ENCODE measurements at regions not wholly inside any gene's neighbourhood (a gene's known extent, or its start where the extent isn't known, plus 50 kb on each side); places are given as distances from the start of the nearest gene placed in this dataset.
"Not testable (repeated sequence)": the region's sequence is repeated elsewhere in the genome, so short reads cannot be mapped to it uniquely, and the experiment has no call there.

DNA sequence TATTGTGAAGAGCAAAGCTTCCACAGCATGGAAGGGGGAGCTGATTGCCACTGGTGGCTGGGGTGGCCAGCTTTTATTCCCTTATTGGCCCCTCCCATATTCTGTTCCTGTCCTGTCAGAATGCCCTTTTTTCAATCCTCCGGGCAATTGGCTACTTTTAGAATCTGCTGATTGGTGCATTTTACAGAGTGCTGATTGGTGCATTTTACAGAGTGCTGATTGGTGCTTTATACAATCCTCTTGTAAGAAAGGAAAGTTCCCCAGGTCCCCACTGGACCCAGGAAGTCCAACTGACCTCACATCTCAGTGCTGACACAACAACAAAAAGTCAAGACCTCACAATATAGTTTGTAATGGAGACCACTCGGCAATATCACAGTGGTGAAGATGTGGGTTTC lies 195.0 kb downstream of the SPATA31A6 start:
- Mint-ChIP-seq H3K4me1 (no peaks in the 10 kb centered on the region), H3K27ac (no peak overlapping the region), H3K4me3 (no peak overlapping the region), H3K36me3 (no peaks in the 10 kb centered on the region), H3K9me3 (peaks cover 3 to 8% of the 10 kb centered on the region in 2 donors), H3K27me3 (no peaks in the 10 kb centered on the region)
- ATAC-seq (replicated peaks) (no peak), DNase-seq (no peak)

- not testable (repeated sequence) for H3K27ac Mint-ChIP-seq; DNase-seq; H3K36me3 Mint-ChIP-seq; H3K4me3 Mint-ChIP-seq; H3K9me3 Mint-ChIP-seq; ATAC-seq (replicated peaks); H3K27me3 Mint-ChIP-seq; H3K4me1 Mint-ChIP-seq
Observed at GRCh38 chr9:42379602-42380001, 196.1 kb downstream of the SPATA31A6 start.

DNA sequence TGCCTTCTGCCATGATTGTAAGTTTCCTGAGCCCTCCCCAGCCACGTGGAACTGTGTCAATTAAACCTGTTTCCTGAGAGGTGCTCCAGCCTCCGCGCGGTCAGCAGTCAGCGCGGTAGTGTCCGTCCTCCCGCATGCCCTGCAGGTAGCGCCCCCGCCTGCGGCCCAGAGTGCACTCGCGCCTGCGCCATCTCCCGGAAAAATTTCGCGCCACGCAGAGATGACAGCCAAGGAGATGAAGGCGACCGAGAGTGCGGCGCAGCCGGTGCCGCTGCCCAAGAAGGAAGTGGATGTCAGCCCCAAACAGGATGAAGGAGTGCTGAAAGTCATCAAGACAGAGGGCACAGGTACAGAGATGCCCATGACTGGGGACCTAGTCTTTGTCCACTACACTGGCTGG lies 201.1 kb downstream of the SPATA31A6 start:
- not testable (repeated sequence) for DNase-seq; H3K4me1 Mint-ChIP-seq; H3K36me3 Mint-ChIP-seq; ATAC-seq (replicated peaks); H3K27ac Mint-ChIP-seq; H3K4me3 Mint-ChIP-seq; H3K9me3 Mint-ChIP-seq; H3K27me3 Mint-ChIP-seq

DNA sequence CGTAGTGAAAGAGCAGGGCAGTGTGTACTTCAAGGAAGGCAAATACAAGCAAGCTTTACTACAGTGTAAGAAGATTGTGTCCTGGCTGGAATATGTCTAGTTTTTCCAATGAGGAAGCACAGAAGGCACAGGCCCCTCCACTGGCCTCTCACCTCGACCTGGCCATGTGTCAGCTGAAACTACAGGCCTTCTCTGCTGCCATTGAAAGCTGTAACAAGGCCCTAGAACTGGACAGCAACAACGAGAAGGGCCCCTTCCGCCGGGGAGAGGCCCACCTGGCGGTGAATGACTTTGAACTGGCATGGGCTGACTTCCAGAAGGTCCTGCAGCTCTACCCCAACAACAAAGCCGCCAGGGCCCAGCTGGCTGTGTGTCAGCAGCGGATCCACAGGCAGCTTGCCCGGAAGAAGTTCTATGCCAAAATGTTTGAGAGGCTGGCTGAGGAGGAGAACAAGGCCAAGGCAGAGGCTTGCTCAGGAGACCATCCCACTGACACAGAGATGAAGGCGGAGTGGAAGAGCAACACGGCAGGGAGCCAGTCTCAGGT lies 202.2 kb downstream of the SPATA31A6 start:
- not testable (repeated sequence) for ATAC-seq (replicated peaks); H3K27me3 Mint-ChIP-seq; H3K4me1 Mint-ChIP-seq; DNase-seq; H3K36me3 Mint-ChIP-seq; H3K27ac Mint-ChIP-seq; H3K9me3 Mint-ChIP-seq; H3K4me3 Mint-ChIP-seq

DNA sequence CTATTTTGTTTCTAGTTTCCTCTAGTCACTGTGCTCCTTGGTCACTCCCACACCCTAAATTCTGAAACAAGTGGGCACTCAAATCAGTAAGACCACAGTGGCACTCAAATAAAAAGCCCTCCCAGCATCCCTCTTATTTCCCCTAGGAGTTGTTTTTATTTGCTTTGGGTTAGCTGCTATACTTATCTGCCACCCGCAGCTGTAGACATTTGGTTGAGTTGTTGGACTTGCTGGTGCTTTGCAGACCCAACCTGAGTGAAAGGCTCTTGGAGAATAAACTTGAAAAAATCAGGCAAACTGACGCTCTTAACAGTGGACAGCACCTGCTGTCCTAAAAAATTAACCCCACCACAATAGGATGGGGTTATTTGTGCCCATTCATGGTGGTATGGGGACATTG lies 203.0 kb downstream of the SPATA31A6 start:
- Mint-ChIP-seq H3K36me3 (no peaks in the 10 kb centered on the region), H3K9me3 (no peaks in the 10 kb centered on the region), H3K4me3 (no peak overlapping the region), H3K27me3 (no peaks in the 10 kb centered on the region), H3K27ac (no peak overlapping the region), H3K4me1 (no peaks in the 10 kb centered on the region)
- DNase-seq (no peak), ATAC-seq (replicated peaks) (no peak)

GRCh38 chr9:42388146-42388690 lies 204.8 kb downstream of the SPATA31A6 start:
- Mint-ChIP-seq H3K4me1 (no peaks in the 10 kb centered on the region), H3K9me3 (no peaks in the 10 kb centered on the region), H3K27me3 (no peaks in the 10 kb centered on the region), H3K4me3 (no peak overlapping the region), H3K27ac (no peak overlapping the region), H3K36me3 (no peaks in the 10 kb centered on the region)
- ATAC-seq (replicated peaks) = peak; percentile 26 to 27
- no peak for DNase-seq

DNA sequence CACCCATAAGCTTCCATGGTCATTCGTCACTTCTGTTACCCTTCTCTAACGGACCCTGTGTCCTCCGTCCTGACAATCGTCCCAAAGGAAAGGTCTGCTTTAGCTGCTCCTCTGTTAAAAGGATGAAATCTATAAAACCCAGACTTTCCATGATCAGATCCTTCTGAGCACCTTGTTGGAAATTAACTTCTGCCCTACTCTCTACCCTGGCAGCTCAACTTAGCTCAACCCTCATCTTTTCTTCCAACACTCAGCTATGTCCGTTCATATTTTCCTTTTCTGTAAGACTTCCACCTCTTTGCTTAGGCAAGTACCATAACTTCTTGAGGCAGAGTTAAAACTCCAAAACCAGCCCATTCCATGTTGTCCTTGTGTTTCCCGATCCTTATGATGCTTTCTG lies 205.4 kb downstream of the SPATA31A6 start:
- ATAC-seq (replicated peaks) = peak in 1 of 2 donors; percentile 32
- no peaks in the 10 kb centered on the region for H3K36me3 Mint-ChIP-seq
- no peaks in the 10 kb centered on the region for H3K4me1 Mint-ChIP-seq
- no peaks in the 10 kb centered on the region for H3K9me3 Mint-ChIP-seq
- no peak for DNase-seq
- H3K4me3 Mint-ChIP-seq = no peak overlapping the region
- no peaks in the 10 kb centered on the region for H3K27me3 Mint-ChIP-seq
- no peak overlapping the region for H3K27ac Mint-ChIP-seq

DNA sequence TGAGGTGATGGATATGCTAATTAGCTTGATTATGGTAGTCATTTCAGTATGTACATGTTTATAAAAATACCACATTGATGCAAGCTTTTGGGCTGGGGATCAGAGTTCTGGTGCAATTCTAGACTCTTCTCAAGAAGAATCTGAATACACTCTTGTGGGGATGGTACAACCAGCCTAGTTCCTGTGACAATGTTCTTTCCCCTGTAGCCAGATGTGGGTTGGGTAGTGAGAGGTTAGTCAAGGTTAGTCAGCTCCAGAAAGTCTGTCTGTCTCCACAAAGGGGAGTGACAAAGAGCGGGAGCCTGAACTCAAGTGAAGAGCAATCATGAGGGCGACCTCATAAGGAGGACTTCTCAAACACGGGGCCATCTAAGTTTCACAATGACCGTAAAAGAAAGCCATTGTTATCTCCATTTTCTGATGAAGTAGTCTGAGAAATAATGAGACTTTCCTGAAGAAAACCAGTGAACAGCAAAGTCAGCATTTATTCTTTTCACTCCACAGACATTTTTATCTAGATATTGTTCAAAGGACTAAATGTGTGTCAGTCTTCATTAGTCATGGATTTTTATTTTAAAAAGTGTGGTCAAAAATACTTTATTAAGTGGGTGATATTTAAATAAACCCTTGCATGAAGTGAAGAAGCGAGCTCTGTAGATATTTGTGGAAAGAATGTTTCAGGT lies 209.5 kb downstream of the SPATA31A6 start:
- ATAC-seq (replicated peaks) = peak in 1 of 2 donors; percentile 27
- H3K9me3 Mint-ChIP-seq = not testable (repeated sequence)

GRCh38 chr9:42396318-42396717 lies 212.9 kb downstream of the SPATA31A6 start:
- no peaks in the 10 kb centered on the region for H3K36me3 Mint-ChIP-seq
- H3K4me3 Mint-ChIP-seq = no peak overlapping the region
- H3K9me3 Mint-ChIP-seq = no peaks in the 10 kb centered on the region
- no peak overlapping the region for H3K27ac Mint-ChIP-seq
- peak in 1 of 2 donors; percentile 27 for ATAC-seq (replicated peaks)
- no peaks in the 10 kb centered on the region for H3K4me1 Mint-ChIP-seq
- no peak for DNase-seq
- H3K27me3 Mint-ChIP-seq = no peaks in the 10 kb centered on the region

More for the DNA sequence above, 209.5 kb downstream of the SPATA31A6 start:
- not testable (repeated sequence) for H3K4me1 Mint-ChIP-seq, H3K27me3 Mint-ChIP-seq, H3K27ac Mint-ChIP-seq, H3K4me3 Mint-ChIP-seq, DNase-seq, H3K36me3 Mint-ChIP-seq

DNA sequence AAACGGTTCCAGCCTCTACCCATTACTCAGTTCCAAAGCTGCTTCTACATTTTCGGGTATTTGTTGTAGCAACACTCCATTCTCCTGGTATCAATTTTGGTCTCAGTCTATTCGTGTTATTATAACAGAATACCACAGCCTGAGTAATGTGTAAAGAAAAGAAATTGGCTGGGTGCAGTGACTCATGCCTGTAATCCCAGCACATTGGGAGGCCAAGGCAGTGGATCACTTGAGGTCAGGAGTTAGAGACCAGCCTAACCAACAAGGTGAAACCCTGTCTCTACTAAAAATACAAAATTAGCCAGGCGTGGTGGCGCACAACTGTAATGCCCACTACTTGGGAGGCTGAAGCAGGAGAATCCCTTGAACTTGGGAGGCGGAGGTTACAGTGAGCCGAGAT lies 213.9 kb downstream of the SPATA31A6 start:
- not testable (repeated sequence) for H3K9me3 Mint-ChIP-seq; DNase-seq; H3K4me3 Mint-ChIP-seq; H3K36me3 Mint-ChIP-seq; H3K27me3 Mint-ChIP-seq; H3K27ac Mint-ChIP-seq; ATAC-seq (replicated peaks); H3K4me1 Mint-ChIP-seq

DNA sequence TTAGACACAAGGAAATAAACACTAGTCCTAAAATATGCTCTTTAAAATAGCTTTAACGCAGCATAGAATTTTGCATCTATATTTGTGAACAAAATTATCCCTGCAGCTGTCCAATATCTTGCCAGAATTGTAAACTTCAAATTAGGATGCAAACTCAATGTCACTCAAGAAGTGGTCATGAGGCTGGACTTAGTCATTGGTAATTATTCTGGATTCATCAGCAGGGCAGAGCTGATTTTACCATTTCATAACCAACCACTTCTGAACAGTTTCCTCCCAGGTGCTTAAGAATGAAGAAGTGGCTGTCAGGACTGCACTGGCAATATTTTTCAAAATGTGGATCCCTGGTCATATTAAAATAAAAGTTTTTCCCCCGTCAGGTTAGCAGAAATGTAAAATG lies 219.5 kb downstream of the SPATA31A6 start:
- H3K4me1 Mint-ChIP-seq; H3K36me3 Mint-ChIP-seq; ATAC-seq (replicated peaks); H3K4me3 Mint-ChIP-seq; H3K27ac Mint-ChIP-seq; DNase-seq; H3K27me3 Mint-ChIP-seq; H3K9me3 Mint-ChIP-seq: not testable (repeated sequence)

DNA sequence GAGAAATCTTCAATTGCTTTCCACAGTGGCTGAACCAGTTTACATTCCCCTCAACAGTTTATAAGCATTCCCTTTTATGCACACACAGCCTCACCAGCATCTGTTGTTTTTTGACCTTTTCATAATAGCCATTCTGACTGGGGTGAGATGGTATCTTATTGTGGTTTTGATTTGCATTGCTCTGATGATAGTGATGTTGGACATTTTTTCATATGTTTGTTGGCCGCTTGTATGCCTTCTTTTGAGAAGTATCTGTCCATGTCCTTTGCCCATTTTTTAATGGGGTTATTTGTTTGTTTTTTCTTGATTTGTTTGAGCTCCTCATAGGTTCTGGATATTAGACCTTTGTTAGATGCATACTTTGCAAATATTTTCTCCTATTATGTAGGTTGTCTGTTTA lies 226.1 kb downstream of the SPATA31A6 start:
- ATAC-seq (replicated peaks); H3K36me3 Mint-ChIP-seq; H3K4me3 Mint-ChIP-seq; H3K4me1 Mint-ChIP-seq; H3K27me3 Mint-ChIP-seq; H3K27ac Mint-ChIP-seq; H3K9me3 Mint-ChIP-seq; DNase-seq: not testable (repeated sequence)

DNA sequence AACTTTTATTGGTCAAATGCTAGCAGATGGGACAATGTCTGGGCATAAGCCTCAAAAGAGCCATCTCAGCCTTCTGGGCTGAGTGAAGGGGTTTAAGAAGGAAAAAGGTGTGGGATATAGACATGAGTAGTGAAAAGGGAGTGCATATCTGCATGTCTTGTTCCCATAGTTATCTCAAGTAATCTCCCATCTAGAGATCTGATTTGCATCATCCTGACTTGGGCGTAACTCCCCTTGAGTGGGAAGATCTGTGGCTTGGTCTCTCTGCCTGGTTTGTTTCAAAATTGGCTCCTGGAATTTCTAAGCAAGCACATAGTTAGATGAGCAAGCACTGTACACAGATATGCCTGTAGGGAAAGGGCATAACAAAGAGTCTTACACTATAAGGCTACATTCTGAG lies 228.9 kb downstream of the SPATA31A6 start:
- not testable (repeated sequence) for H3K27me3 Mint-ChIP-seq; DNase-seq; H3K4me3 Mint-ChIP-seq; H3K27ac Mint-ChIP-seq; ATAC-seq (replicated peaks); H3K4me1 Mint-ChIP-seq; H3K9me3 Mint-ChIP-seq; H3K36me3 Mint-ChIP-seq

DNA sequence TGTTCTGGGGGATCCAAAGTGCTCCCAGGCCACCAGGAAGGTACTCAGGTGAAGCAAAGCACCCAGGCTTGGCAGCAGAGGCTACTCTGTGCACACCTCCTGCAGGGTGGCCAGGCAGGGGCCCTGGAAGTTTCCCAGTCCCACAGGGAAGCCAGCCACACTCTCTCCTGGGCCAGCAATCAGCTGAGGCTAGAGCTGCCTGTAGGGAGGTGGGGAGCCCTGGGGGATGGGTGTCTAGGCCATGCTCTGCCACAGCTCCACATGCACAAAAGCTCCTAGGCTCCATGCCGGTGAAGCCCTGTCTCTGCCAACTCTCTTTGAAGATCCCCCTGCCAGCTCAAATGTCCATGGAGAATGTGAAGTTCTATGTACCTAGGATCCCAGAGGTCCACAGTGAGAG lies 231.4 kb downstream of the SPATA31A6 start:
- H3K27ac Mint-ChIP-seq; H3K4me1 Mint-ChIP-seq; H3K4me3 Mint-ChIP-seq; DNase-seq; H3K9me3 Mint-ChIP-seq; H3K27me3 Mint-ChIP-seq; ATAC-seq (replicated peaks); H3K36me3 Mint-ChIP-seq: not testable (repeated sequence)

DNA sequence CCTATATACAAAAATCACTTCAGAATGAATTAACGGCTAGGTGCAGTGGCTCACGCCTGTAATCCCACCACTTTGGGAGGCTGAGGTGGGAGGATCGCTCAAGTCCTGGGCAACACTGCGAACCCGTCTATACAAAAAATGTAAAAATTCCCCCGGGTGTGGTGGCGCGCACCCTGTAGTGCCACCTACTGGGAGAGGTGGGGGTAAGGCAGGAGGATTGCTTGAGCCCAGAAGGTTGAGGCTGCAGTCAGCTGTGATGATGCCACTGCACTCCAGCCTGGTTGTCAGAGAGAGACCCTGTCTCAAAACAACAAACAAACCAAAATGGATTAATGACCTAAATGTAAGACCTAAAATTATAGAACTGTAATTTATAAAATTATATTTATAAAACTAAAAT lies 236.2 kb downstream of the SPATA31A6 start:
- H3K27ac Mint-ChIP-seq; H3K4me3 Mint-ChIP-seq; DNase-seq; H3K27me3 Mint-ChIP-seq; H3K9me3 Mint-ChIP-seq; H3K36me3 Mint-ChIP-seq; ATAC-seq (replicated peaks); H3K4me1 Mint-ChIP-seq: not testable (repeated sequence)

Measured in stimulated activated naive B cell treated with anti-CD40 and anti-IgM and Interleukin-4, amounts not matched to agents 10 μg/mL and 1 μg/mL and 100 μg/mL, for 72 hours (primary cell).